HTR-8/SVneo (cell line): ENCODE measurements at regions not wholly inside any gene's neighbourhood (a gene's known extent, or its start where the extent isn't known, plus 50 kb on each side); places are given as distances from the start of the nearest gene placed in this dataset.
"Not testable (repeated sequence)": the region's sequence is repeated elsewhere in the genome, so short reads cannot be mapped to it uniquely, and the experiment has no call there.

Experiments
- DNase-seq: peaks from one replicate; pipeline ENCODE4 v3.0.0; 2011; ENCODE audit warnings: low spot score, mixed read lengths; ENCODE audit not compliant: insufficient read length
- FAIRE-seq: peaks from 2 replicates; lab custom pipeline; 2011; peaks lifted over from hg19 to GRCh38; lab: Jason Lieb, UNC

DNA sequence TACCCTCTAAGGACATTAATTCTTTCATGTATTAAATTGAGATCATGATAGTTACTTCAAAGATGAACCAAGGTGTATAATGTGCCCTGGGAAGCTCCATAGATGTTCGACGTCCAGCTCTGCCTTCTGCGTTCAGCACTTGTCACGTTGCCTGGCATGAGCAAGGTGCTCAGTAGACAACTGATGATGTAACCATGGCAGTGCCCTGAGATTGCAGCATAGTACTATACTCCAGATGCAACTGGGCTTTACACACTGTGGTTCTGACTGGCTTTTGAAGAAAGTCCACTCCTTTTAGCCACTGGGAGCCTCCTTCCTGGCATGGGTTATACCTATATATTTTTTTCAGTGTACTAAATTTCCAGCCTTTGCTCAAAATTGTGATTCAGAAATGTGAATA lies 355.8 kb upstream of the SORCS1 start:
- FAIRE-seq (no peak), DNase-seq (no peak)

DNA sequence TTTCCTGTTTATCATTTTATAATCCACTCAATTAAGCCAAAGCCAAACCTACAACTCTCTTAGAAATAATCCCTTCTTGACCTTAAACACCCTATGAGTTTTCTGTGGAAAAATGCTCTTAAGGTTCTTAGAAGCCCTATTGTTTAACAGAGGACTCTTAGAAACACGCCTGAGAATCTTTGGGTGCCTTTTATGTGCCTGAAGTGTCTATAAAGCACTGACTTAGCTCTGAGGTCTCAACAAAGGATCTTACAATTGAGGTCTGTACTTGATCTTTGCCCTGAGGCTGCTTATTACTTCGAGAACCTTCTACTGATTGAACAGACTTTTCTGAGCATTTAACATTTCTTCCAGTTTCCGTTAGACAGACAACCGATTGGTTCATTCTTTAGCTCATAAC lies 353.3 kb upstream of the SORCS1 start:
- DNase-seq (no peak), FAIRE-seq (no peak)

DNA sequence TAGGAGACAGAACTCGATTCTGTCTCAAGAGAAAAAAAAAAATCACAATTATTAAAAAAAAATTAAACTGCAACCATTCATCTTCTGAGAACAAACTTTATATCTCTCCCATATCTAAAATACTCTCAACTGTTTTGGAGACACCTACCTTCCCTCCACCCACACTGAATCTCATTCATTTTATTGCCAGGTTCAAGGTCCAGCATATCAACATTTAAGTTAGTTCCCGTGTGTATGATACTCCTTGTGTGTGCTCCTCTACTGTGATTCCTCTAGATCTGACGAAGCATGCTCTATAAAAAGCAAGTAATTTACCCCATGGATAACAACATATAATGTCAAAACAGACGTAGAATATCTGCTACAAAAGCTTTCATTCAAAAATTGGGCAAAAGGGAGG lies 351.8 kb upstream of the SORCS1 start:
- FAIRE-seq = no peak
- no peak for DNase-seq

DNA sequence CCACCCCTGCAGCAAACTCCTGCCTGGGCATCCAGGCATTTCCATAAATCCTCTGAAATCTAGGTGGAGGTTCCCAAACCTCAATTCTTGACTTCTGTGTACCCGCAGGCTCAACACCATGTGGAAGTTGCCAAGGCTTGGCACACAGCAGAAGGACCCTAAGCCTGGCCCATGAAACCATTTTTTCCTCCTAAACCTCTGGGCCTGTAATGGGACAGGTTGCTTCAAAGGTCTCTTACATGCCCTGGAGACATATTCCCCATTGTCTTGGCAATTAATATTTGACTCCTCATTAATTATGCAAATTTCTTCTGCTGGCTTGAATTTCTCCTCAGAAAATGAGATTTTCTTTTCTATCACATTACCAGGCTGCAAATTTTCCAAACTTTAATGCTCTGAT lies 339.5 kb upstream of the SORCS1 start:
- FAIRE-seq, DNase-seq: not testable (repeated sequence)

DNA sequence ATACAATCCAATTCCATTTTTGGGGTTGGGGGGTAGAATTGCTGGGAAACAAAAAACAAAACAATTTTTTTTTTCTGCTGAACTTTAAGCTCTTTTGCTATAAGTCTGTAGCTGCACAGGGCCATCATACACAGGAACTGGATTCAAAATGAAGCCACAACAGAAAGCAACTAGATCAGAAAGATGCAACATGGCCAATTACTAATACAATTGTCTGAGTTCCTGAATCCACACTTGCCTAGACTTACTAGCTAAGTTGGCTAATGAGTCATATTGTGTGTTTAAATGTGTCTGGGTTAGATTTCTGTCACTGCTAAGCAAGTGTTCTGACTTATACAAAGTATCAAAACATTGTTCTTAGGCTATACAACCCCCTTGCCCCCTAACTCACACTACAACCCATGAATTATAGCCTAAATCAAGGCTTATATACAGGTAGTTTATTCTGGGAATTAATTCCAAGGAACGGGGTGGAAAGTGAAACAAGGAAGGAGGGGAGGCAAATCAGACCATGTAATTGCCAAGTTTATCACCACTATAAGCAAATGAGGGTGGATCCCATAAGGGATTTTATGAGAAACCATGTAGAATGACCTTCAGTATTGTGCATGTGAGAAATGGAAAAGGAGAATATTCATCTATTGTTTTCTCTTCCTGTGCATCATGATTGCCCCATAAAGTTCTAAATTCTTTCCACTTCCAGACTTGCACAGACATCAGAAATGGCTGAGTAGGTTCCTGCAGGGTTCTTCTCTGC lies 337.9 kb upstream of the SORCS1 start:
- FAIRE-seq (no peak), DNase-seq (no peak)

DNA sequence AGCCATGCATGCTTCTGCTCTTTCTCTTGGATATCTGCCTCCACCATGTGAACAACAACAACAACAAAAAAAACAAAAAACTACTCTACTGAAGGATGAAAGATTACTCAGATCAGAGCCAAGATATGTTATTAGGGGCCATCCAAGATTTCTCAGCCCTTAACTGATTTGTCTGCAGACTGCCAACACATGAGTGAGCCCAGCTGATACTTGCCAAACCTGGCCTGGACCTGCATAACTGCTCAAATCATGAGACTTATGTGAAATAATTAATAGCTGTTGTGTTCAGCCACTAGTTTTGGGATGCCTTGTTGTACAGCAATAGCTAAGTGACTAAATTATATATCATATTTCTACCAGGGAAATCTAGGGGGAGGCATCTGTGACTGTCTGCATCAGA lies 334.5 kb upstream of the SORCS1 start:
- no peak for FAIRE-seq
- DNase-seq = no peak

DNA sequence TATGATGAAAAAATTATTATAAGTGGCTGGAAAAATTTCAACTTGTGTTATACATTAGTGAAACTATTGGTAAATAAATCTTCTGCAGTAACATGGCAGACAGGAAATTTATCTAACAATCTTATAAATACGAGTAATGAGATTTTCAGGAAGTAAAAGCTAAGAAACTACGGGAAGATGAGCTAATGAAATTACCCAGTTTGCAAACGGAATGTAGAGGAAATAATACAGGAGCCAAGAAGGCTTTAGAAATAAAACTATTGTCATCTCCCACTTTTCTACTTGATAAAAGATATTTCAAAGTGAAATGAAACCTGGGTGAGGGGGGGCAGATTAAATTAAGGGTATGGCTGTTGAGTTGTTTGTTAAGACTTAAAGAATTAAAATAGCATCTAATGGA lies 332.5 kb upstream of the SORCS1 start:
- DNase-seq = no peak
- FAIRE-seq = no peak

DNA sequence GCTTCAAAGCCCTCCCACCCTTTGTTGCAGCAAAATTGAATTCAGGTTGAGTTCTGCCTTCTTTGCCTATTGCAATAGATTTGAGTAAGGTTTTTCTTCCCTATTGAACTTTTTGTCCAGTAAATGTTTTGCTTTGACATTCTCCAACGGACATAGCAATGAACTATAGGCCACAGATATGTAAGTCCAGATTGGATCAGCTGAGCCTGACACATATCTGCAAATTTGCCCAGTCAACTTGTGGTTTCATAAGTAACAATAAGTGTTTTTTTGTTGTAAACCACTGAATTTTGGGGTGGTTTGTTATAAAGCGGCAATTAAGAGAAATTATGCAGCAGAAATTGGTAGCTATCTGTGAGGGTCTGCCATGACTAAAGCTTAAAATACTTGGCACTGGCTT lies 332.1 kb upstream of the SORCS1 start:
- DNase-seq (no peak), FAIRE-seq (no peak)

DNA sequence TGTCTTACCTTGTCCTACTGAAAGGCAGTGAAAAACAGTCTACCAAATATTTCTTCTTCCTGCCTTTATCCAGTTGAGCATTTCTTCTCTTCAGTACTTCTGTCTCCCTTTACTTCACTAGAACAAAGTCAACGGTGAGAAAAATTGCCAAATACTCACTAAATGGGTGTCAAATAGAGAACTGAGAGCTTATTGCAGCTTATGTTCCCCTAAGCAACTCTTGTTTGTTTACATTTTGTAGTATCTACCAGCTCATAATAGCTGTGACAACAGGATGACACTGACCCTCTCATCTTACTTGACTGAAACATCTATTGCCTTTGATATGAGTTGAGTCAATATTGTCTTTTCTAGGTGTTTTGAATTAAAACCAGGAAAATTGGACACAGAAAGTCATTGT lies 327.9 kb upstream of the SORCS1 start:
- no peak for DNase-seq
- no peak for FAIRE-seq

DNA sequence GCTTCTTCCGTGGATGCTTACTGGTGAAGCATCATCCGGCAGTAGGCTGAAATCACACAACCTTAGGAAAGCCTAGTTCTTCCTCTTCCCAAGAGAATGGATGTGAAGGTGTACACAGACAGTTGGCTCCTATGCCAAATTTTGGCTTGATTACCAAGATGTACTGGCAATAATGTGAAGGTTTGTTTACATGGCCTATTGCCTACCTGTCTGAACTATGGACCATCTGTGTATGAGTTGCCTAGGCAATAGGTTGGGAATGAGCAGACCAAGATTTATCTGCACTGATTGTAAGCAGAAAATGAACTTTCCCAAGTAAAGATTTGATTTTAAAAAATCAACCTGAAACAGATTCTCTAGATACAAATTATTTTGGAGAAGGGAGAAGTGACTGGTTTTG lies 325.9 kb upstream of the SORCS1 start:
- DNase-seq (no peak), FAIRE-seq (no peak)

DNA sequence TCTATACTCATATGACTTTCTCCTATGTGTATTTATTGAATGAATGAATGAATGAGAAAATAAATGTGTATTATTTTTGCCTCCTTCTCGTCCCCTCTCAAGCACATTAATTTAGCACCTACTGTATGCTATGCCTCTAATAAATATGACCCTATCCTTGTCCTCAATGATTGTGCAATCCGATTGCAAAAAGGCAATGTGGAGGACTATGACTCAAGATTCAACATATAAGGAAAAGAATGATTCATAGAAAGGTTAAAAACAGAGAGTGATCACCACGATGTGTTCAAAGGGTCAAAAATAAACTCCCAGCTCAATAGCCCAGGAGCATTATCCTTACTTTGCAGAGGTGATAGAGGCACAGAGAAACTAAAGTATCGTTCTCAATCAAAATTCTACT lies 322.8 kb upstream of the SORCS1 start:
- DNase-seq (no peak), FAIRE-seq (no peak)

DNA sequence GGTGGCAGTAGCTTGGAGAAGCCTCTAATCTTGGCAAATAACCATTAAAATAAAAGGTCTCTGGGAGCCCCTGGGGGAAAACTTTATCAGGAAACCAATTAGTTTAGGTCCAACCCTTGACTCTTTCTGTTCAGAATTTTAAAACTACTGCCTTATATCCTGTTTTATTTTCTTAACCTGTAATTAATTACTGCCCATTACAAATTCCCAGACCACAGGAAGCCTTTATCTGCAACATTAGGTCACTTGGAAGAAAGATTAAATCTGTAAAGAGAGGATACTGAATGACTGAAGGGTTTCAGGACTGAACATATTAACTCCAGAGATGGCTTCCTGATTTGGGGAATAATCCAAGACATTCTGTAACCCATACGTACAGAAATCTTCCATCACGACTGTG lies 320.5 kb upstream of the SORCS1 start:
- no peak for DNase-seq
- no peak for FAIRE-seq

DNA sequence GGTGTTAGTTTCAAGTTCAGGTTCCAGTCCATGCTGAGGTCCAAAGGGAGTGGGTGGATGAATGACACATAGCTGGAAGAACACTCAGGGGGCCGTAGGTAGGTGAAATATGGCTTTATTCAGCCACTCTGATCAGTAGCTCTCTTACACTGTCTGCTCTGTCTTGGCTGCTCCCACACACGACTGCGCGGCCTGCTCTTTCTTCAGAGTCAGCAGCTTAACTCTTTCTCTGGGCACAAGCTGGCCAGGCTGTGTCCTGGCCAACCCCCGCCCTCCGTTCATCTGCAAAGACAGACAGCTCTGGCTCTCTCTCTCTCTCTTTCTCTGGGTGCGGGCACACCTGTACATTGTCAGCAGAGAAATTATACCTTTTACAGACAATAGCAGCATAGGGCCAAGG lies 317.4 kb upstream of the SORCS1 start:
- FAIRE-seq (no peak), DNase-seq (no peak)

DNA sequence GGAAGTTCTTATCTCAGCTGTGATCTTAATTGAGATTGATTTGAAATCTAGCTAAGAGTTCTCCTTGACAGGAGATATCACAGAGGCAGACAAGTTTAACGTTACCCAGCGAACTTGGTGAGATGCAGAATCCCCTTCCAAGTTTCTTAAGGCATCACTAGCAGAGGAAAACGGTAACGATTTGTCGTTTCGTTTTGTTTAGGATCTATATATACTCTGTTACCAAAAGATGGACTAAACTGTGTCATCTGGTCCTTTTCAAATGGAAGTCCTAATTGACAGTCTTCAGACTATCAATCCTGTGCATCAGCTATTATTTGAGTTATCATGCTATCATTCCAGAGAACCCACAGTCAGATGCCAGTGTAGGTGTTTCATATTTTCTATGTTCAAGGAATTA lies 316.7 kb upstream of the SORCS1 start:
- no peak for FAIRE-seq
- no peak for DNase-seq

DNA sequence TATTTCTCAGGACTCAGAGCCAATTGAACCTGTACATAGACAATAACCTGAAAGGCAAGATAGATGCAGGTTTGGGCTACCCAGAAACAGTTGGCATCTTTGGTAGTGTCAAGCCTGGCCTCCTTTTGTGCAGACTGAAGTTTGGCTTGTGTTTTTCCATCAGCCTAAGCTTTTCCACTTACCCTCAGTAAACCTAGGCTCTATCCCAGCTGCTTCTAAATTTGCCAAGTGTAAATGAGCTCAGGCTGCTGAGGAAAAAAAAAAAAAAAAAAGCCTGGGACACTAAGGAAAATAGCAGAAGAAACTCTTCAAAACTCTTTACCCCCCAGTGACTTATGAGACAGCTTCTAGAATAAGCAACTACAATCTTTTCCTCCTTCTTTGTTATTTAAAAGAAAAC lies 316.3 kb upstream of the SORCS1 start:
- FAIRE-seq = no peak
- no peak for DNase-seq

DNA sequence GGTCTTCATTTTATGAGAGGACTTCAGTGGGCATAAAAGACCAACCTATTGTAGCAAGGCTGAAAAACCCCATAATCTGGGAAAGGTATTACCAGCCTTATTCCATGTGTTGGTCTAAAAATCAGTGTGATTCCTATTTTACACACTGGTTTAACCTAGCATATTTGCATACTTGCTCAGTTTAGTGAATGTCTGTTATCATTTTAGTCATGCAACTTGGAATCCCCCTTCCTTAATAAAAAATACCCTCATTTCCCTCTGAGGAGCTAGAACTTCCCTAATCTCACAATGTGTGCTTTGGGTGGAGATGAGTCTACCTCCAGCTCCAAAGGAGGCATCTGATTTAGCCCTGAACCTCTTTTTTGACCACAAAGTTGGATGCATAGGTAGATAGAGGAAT lies 312.8 kb upstream of the SORCS1 start:
- no peak for DNase-seq
- no peak for FAIRE-seq

DNA sequence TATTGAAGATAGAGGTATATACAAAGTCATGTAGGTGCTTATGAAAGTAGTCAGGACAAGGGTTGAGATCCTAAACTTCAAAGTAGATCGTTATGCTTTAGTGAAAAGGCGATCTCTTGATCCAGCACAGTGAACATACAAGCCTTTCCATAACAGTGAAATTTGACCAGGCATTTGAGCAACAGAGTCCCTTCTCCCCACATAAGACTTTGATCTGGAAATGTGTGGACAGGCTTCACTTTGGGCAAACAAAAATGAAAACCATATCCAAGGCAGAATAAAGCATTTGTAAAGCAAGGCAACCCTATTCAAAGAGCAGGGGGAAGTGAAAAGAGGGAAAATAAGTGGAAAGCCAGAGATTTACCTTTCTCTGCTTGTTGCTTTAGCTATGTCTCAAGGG lies 311.9 kb upstream of the SORCS1 start:
- DNase-seq = no peak
- FAIRE-seq = no peak

DNA sequence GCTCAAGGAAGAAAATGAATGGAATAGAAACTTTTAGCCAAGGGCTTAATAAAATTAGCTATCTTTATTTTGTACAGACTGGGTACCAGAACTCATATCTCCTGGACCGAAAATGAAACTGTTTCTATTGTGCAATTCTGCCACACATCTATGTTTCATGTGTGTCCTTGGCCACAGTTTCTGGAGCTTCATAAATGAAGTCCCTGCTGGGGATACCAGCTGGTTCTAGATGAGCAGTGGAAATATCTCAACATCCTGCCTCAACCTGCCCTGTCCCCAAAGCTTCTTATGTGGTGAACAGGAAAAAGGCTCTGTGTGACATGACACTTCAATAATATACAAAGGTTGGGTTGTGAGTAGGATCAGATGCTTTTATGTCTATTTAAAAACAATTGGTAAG lies 310.1 kb upstream of the SORCS1 start:
- no peak for FAIRE-seq

DNA sequence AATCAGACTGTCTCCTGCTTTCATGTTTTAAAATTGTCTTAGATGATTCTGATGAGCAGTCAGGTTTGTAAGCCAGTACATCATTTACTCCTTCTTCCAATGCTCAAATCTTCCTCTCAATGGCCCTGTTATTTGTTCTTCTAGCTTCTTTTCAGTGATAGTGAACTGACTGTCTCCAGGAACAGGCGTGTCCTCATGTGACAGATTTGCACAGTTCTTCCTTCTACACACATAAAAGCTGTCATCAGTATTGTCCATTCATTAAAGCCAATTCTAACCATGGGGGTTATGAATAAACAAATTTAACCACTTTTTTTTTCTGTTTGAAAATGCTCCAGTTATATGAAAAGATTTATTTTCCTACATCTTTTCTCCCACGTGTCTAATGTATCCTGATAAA lies 308.7 kb upstream of the SORCS1 start:
- DNase-seq = no peak

More for the DNA sequence above, 310.1 kb upstream of the SORCS1 start:
- DNase-seq = no peak

DNA sequence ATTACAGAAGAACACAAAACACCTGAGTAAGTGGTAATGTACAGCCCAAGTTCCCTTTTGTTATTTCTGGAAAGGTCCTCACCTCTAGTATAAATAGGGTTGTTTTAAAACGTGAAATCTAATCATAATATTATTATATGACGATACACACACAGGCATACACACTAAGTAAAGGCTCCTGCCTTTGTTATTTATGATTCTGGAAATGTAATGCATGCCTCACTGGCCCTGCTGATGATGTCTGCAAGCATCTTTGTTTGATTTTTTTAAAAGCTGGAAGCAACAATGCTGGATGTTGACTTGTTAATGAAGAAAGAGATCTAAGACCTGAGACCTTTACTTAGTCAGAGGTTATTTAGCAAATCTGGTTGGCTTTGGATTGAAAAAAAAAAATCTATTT lies 307.4 kb upstream of the SORCS1 start:
- DNase-seq (no peak), FAIRE-seq (no peak)

More for the DNA sequence above, 308.7 kb upstream of the SORCS1 start:
- no peak for FAIRE-seq

DNA sequence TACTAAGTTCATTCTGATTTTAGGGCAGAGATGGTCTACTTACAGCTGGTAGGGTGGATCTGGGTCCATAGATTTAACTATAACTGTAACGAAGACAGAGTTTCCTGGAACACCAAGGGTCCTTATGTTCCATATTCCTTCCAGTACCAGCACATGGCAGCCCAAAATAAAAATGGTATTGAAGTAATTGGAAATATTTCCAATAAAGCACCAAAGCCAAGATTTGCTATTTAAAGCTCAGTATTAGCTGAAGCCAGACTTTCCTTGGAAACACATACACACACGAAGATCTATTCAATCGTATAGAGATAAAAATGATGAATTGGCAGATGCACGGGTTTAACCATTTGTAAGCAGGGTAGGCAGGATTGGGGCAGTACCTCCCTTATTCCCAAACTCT lies 289.1 kb upstream of the SORCS1 start:
- DNase-seq (no peak), FAIRE-seq (no peak)

DNA sequence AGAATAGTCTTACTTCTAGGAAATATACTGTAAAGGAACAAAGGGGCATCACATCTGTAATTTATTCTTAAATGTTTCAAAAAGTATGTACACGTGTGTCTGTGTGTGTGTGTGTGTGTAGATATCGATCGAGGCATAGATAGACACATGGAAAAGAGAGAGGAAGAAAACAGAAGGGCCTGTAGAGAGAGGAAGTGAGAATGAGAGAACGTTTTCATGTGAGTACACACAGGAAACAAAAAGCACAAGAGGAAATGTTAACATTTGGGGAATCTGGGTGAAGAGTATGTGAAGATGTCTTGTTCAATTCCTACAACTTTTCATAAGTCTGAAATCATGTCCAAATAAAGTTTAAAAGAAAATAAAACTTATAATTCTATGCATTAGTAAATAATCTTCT lies 286.5 kb upstream of the SORCS1 start:
- DNase-seq = no peak
- FAIRE-seq = no peak

DNA sequence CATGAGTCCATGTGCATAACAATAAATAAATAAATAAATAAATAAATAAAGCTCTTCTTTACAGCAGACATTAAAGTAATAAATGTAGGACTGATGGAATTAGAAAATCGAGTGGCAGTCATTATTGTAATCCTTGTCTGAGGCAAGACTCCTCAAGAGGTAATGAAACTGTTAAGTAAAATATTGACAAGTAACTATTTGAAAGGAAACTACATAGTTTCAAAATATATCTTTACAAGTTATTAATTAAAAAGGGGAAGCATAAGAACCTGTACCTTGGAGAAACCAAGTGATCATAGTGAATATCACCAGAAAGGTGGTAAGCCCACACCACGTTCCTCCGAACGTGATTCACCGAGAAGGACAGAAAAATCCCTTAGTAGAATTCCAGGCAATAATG lies 285.6 kb upstream of the SORCS1 start:
- FAIRE-seq (no peak), DNase-seq (no peak)
